H9 (cell line): ENCODE measurements at regions not wholly inside any gene's neighbourhood (a gene's known extent, or its start where the extent isn't known, plus 50 kb on each side); places are given as distances from the start of the nearest gene placed in this dataset.

ENCODE experiments used
- DNase-seq: peaks from one replicate; pipeline ENCODE4 v3.0.0-alpha.2; 2017
- H2AFZ ChIP-seq: one replicate; pipeline ENCODE4 v1.6.1; 2013; ENCODE audit warnings: mild to moderate bottlenecking, low read length, control low read depth, moderate library complexity
- H2AK5ac ChIP-seq: 2 replicates; pipeline ENCODE4 v1.6.1; 2013; ENCODE audit warnings: low read length, control low read depth, mixed read lengths; ENCODE audit not compliant: insufficient read length
- H2BK120ac ChIP-seq: one replicate; pipeline ENCODE4 v1.6.1; 2013; ENCODE audit warnings: low read depth, mild to moderate bottlenecking, low read length, control low read depth, inconsistent platforms; ENCODE audit not compliant: poor library complexity, severe bottlenecking
- H2BK12ac ChIP-seq: 2 replicates; pipeline ENCODE4 v1.6.1; 2013; ENCODE audit warnings: low read length, control low read depth, mixed read lengths, low read depth; ENCODE audit not compliant: insufficient read length
- H2BK15ac ChIP-seq: 2 replicates; pipeline ENCODE4 v1.6.1; 2013; ENCODE audit warnings: low read depth, low read length, control low read depth
- H2BK20ac ChIP-seq: one replicate; pipeline ENCODE4 v1.6.1; 2013; ENCODE audit warnings: low read depth, mild to moderate bottlenecking, low read length, control low read depth, inconsistent platforms; ENCODE audit not compliant: poor library complexity, severe bottlenecking
- H2BK5ac ChIP-seq: 2 replicates; pipeline ENCODE4 v1.6.1; 2013; ENCODE audit warnings: low read length, control low read depth, mixed read lengths; ENCODE audit not compliant: insufficient read length
- H3K14ac ChIP-seq: 2 replicates; pipeline ENCODE4 v1.6.1; 2013; ENCODE audit warnings: low read length, control low read depth; ENCODE audit not compliant: insufficient read depth
- H3K18ac ChIP-seq: 2 replicates; pipeline ENCODE4 v1.6.1; 2013; ENCODE audit warnings: low read depth, mild to moderate bottlenecking, mixed read lengths, low read length, control low read depth; ENCODE audit not compliant: insufficient read length
- H3K23ac ChIP-seq: 2 replicates; pipeline ENCODE4 v1.6.1; 2013; ENCODE audit warnings: low read length, control low read depth, mixed read lengths, low read depth; ENCODE audit not compliant: insufficient read length
- H3K23me2 ChIP-seq: 2 replicates; pipeline ENCODE4 v1.6.1; 2013; ENCODE audit warnings: low read depth, mild to moderate bottlenecking, mixed read lengths, low read length, control low read depth; ENCODE audit not compliant: insufficient read length, poor library complexity, severe bottlenecking
- H3K27ac ChIP-seq: 2 replicates; pipeline ENCODE4 v1.5.1; 2013; ENCODE audit warnings: low read length, control low read depth, mixed read lengths, low read depth; ENCODE audit not compliant: insufficient read length
- H3K27me3 ChIP-seq: 2 replicates; pipeline ENCODE4 v1.6.1; 2013; ENCODE audit warnings: low read length, control low read depth, inconsistent platforms; ENCODE audit not compliant: insufficient read depth
- H3K4ac ChIP-seq: 2 replicates; pipeline ENCODE4 v1.6.1; 2013; ENCODE audit warnings: low read depth, mild to moderate bottlenecking, control low read depth, inconsistent platforms, low read length, moderate library complexity
- H3K4me1 ChIP-seq: 2 replicates; pipeline ENCODE4 v1.6.1; 2013; ENCODE audit warnings: low read length, control low read depth, inconsistent platforms; ENCODE audit not compliant: insufficient read depth
- H3K4me2 ChIP-seq: 2 replicates; pipeline ENCODE4 v1.6.1; 2013; ENCODE audit warnings: low read length, control low read depth, mixed read lengths; ENCODE audit not compliant: insufficient read length, insufficient read depth
- H3K56ac ChIP-seq: 2 replicates; pipeline ENCODE4 v1.6.1; 2013; ENCODE audit warnings: low read depth, mild to moderate bottlenecking, mixed read lengths, low read length, control low read depth; ENCODE audit not compliant: insufficient read length
- H3K79me1 ChIP-seq: 2 replicates; pipeline ENCODE4 v1.6.1; 2013; ENCODE audit warnings: low read depth, mild to moderate bottlenecking, moderate library complexity, low read length, control low read depth, inconsistent platforms; ENCODE audit not compliant: insufficient read depth, poor library complexity, severe bottlenecking
- H3K79me2 ChIP-seq: 2 replicates; pipeline ENCODE4 v1.6.1; 2013; ENCODE audit warnings: low read length, control low read depth, inconsistent platforms; ENCODE audit not compliant: insufficient read depth
- H3K9ac ChIP-seq: 2 replicates; pipeline ENCODE4 v1.6.1; 2013; ENCODE audit warnings: low read length, control low read depth, mixed read lengths; ENCODE audit not compliant: insufficient read length; ENCODE audit errors: extremely low read depth
- H3K9me3 ChIP-seq: one replicate; pipeline ENCODE4 v1.6.1; 2013; ENCODE audit warnings: low read depth, low read length, inconsistent platforms; ENCODE audit not compliant: control insufficient read depth
- H3T11ph ChIP-seq: one replicate; pipeline ENCODE4 v1.6.1; 2013; ENCODE audit warnings: mild to moderate bottlenecking, low read length, control low read depth, inconsistent platforms
- H4K20me1 ChIP-seq: one replicate; pipeline ENCODE4 v1.6.1; 2013; ENCODE audit not compliant: control insufficient read depth, insufficient read length, insufficient read depth
- H4K5ac ChIP-seq: 2 replicates; pipeline ENCODE4 v1.6.1; 2013; ENCODE audit warnings: low read depth, mild to moderate bottlenecking, mixed read lengths, low read length, control low read depth; ENCODE audit not compliant: insufficient read length
- H4K8ac ChIP-seq: replicated peaks from 2 replicates; pipeline ENCODE4 v1.6.1; 2013; ENCODE audit warnings: low read length, control low read depth, mixed read lengths, low read depth; ENCODE audit not compliant: insufficient read length
- H4K91ac ChIP-seq: 2 replicates; pipeline ENCODE4 v1.6.1; 2013; ENCODE audit warnings: low read depth, mild to moderate bottlenecking, moderate library complexity, mixed read lengths, low read length, control low read depth; ENCODE audit not compliant: insufficient read length
- H3K27ac Mint-ChIP-seq, 3 experiments: 2 replicates in 2 of 3; 3 replicates in 1 of 3; pipeline ENCODE4 v1.8.0; 2020 to 2021; ENCODE audit warnings: mixed read lengths in 3 of 3, mild to moderate bottlenecking in 1 of 3, moderate library complexity in 1 of 3
- H3K27me3 Mint-ChIP-seq: 2 replicates; pipeline ENCODE4 v1.8.0; 2021; ENCODE audit warnings: low read depth, mild to moderate bottlenecking, moderate library complexity, mixed read lengths
- H3K36me3 Mint-ChIP-seq, 3 experiments: 2 replicates in 2 of 3; 3 replicates in 1 of 3; pipeline ENCODE4 v1.8.0; 2020 to 2021; ENCODE audit warnings: low read depth in 3 of 3, mixed read lengths in 3 of 3; ENCODE audit not compliant: insufficient read depth in 1 of 3
- H3K4me1 Mint-ChIP-seq, 2 experiments: 2 replicates each; pipeline ENCODE4 v1.8.0; 2020; ENCODE audit warnings: mixed read lengths in 2 of 2
- H3K4me3 Mint-ChIP-seq, 2 experiments: 2 replicates in 1 of 2; 3 replicates in 1 of 2; pipeline ENCODE4 v1.8.0; 2020 to 2021; ENCODE audit warnings: mild to moderate bottlenecking in 2 of 2, mixed read lengths in 2 of 2, moderate library complexity in 1 of 2
- H3K9me3 Mint-ChIP-seq, 2 experiments: 2 replicates in 1 of 2; 3 replicates in 1 of 2; pipeline ENCODE4 v1.8.0; 2020; ENCODE audit warnings: mild to moderate bottlenecking in 2 of 2, mixed read lengths in 2 of 2, moderate library complexity in 1 of 2
- WGBS: extraction: QIAGEN DNeasy Blood & Tissue Kit; methylation state at CpG from one replicate; pipeline ENCODE4 v1.1.7; 2013; ENCODE audit warnings: missing lambda C conversion rate, low lambda C conversion rate, mixed read lengths; ENCODE audit not compliant: insufficient read length; ENCODE audit errors: extremely low coverage; 5-methylcytosine and 5-hydroxymethylcytosine counted together
- TF ChIP-seq, protein P1 (sequence below): fragments of 200-600 bp; sonication (generic); conservative IDR thresholded peaks from 3 replicates; pipeline ENCODE4 v1.8.0; 2021; ENCODE audit warnings: antibody characterized with exemption, mild to moderate bottlenecking

DNA sequence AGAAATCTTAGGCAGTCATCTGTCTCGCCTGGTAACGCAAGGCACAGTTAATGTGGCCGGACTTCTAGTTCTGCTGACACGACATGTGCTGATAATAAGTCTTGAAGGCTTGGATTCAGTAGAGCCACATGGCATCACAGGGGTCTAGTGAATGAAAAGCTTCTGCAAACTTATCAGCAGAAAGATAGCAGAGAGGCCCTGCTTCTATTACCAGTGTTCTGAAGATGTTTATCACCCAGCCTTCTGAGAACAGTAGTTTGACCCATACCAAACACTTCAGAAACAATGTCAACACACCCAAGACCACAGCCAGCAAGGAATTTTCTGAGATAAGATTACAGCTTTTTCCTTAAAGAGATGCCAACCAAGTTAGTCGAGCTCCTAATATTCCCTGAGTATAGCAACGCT lies 102.7 kb upstream of the UMPS start:
- Histone ChIP-seq H2BK15ac (no peak overlapping the region), H3K18ac (no peak overlapping the region), H2AFZ (no peak overlapping the region), H3K27me3 (no peaks in the 10 kb centered on the region), H3T11ph (no peak overlapping the region), H2AK5ac (no peak overlapping the region), H2BK12ac (no peak overlapping the region), H3K9me3 (no peaks in the 10 kb centered on the region), H2BK120ac (no peak overlapping the region), H4K8ac (no peak overlapping the region), H4K91ac (no peak overlapping the region), H3K4ac (no peak overlapping the region), H3K79me1 (no peaks in the 10 kb centered on the region), H2BK5ac (no peak overlapping the region), H3K4me2 (no peak overlapping the region), H3K4me1 (no peaks in the 10 kb centered on the region), H4K5ac (no peak overlapping the region), H3K23me2 (no peaks in the 10 kb centered on the region), H3K27ac (no peak overlapping the region), H3K14ac (no peak overlapping the region), H3K9ac (no peak overlapping the region), H4K20me1 (no peaks in the 10 kb centered on the region), H3K56ac (no peak overlapping the region), H2BK20ac (no peak overlapping the region), H3K23ac (no peak overlapping the region), H3K79me2 (no peaks in the 10 kb centered on the region)
- no peak for DNase-seq
- Mint-ChIP-seq H3K36me3 (peaks cover 0 to 2% (median 0%) of the 10 kb centered on the region in 3 experiments; a peak in 1 of 7 replicates), H3K4me1 (peaks cover 6 to 7% of the 10 kb centered on the region in 2 experiments; a peak in 2 of 4 replicates), H3K9me3 (no peaks in the 10 kb centered on the region), H3K4me3 (no peak overlapping the region), H3K27ac (no peak overlapping the region), H3K27me3 (no peaks in the 10 kb centered on the region; the same call in 1 of the 2 replicates)
- TF ChIP-seq, protein P1, sequence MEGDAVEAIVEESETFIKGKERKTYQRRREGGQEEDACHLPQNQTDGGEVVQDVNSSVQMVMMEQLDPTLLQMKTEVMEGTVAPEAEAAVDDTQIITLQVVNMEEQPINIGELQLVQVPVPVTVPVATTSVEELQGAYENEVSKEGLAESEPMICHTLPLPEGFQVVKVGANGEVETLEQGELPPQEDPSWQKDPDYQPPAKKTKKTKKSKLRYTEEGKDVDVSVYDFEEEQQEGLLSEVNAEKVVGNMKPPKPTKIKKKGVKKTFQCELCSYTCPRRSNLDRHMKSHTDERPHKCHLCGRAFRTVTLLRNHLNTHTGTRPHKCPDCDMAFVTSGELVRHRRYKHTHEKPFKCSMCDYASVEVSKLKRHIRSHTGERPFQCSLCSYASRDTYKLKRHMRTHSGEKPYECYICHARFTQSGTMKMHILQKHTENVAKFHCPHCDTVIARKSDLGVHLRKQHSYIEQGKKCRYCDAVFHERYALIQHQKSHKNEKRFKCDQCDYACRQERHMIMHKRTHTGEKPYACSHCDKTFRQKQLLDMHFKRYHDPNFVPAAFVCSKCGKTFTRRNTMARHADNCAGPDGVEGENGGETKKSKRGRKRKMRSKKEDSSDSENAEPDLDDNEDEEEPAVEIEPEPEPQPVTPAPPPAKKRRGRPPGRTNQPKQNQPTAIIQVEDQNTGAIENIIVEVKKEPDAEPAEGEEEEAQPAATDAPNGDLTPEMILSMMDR: no peak
- no CpG with 5 or more reads among the region's 6 CpGs for WGBS
